ENCODE measurements at regions not wholly inside any gene's neighbourhood (a gene's known extent, or its start where the extent isn't known, plus 50 kb on each side); places are given as distances from the start of the nearest gene placed in this dataset.

- no peak for TF ChIP-seq POLR2A (IDR thresholded peaks at IDR 0.05)
- no peak for TF ChIP-seq CTCF (IDR thresholded peaks at IDR 0.05)
Measured at GRCh38 chr9:109831998-109832658, 52.1 kb downstream of the PALM2AKAP2 start.
